ENCODE measurements at regions not wholly inside any gene's neighbourhood (a gene's known extent, or its start where the extent isn't known, plus 50 kb on each side); places are given as distances from the start of the nearest gene placed in this dataset.

DNA sequence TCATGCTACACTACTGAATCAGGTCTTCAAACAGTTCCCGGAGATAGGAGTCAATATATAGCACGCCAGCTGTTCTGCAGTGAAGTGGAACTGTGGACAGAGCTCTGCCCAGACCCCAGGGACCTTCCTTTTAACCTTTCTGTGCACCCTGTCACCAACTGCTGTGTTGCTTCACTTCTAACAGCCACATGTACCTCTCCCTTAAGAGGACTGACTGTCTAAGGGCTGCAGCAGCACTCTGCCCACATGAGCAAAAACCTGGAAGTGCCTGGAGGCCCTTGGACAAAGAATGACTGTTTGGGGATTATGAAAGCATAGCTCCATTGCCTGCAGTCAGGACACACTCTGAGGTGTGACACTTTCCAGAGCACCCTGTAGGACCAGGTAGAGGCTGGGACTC lies 88.3 kb upstream of the CTNNB1 start:
- Histone ChIP-seq H3K4me2 (ENCODE audit: low read depth, low read length, poor library complexity, severe bottlenecking) (no peak overlapping the region), H3K27me3 (ENCODE audit: insufficient read depth, low read length, poor library complexity, severe bottlenecking) (no peaks in the 10 kb centered on the region), H3K36me3 (ENCODE audit: insufficient read depth, low read length) (no peaks in the 10 kb centered on the region), H3K79me2 (ENCODE audit: insufficient read depth, low read length) (no peaks in the 10 kb centered on the region), H3K9me3 (ENCODE audit: insufficient read depth, low read depth, low read length) (no peaks in the 10 kb centered on the region), H3K4me1 (ENCODE audit: insufficient read depth, low read length, poor library complexity, severe bottlenecking) (no peaks in the 10 kb centered on the region), H3F3A (ENCODE audit: low read depth) (no peaks in the 10 kb centered on the region), H3K4me3 (ENCODE audit: low read length, poor library complexity, severe bottlenecking) (no peak overlapping the region), H3K9me2 (replicated peaks; ENCODE audit: low read depth, low read length) (no peaks in the 10 kb centered on the region), H2AFZ (ENCODE audit: low read length) (no peak overlapping the region), H3K9ac (ENCODE audit: low read depth, low read length, poor library complexity, severe bottlenecking) (no peak overlapping the region), H4K20me1 (ENCODE audit: insufficient read depth, low read length, poor library complexity, severe bottlenecking) (no peaks in the 10 kb centered on the region)
- TF ChIP-seq EZH2phosphoT487 (IDR thresholded peaks at IDR 0.05; ENCODE audit: borderline replicate concordance) (no peak), CTCF (conservative IDR thresholded peaks at IDR 0.05; ENCODE audit: low read length) (no peak)

DNA sequence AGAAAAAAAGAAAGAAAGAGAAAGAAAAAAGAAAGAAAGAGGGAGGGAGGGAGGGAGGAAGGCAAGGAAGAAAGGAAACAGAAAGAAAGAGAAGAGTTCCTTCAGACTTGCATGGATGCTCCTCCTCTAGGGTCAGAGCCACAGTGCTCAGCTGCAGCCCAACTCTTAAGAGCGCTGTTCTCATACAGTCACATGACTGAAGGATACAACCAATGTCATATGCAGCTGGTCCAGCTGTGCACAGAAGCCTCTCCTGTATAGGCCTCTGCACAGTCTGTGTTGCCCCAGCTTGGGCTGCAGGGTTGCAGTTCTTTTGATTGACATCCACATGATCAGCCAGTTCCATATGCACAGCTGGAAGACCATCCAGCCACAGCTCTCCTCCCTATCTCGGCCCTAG lies 86.8 kb upstream of the CTNNB1 start:
- no peaks in the 10 kb centered on the region for H3K27me3 ChIP-seq (ENCODE audit: insufficient read depth, low read length, poor library complexity, severe bottlenecking)
- no peaks in the 10 kb centered on the region for H4K20me1 ChIP-seq (ENCODE audit: insufficient read depth, low read length, poor library complexity, severe bottlenecking)
- no peak overlapping the region; the same call in 1 of the 2 replicates for H2AFZ ChIP-seq (ENCODE audit: low read length)
- H3K36me3 ChIP-seq (ENCODE audit: insufficient read depth, low read length) = no peaks in the 10 kb centered on the region
- H3K9me2 ChIP-seq (replicated peaks; ENCODE audit: low read depth, low read length) = no peaks in the 10 kb centered on the region
- H3K9me3 ChIP-seq (ENCODE audit: insufficient read depth, low read depth, low read length) = no peaks in the 10 kb centered on the region
- no peak overlapping the region for H3K9ac ChIP-seq (ENCODE audit: low read depth, low read length, poor library complexity, severe bottlenecking)
- no peak overlapping the region for H3K4me2 ChIP-seq (ENCODE audit: low read depth, low read length, poor library complexity, severe bottlenecking)
- peaks cover 10% of the 10 kb centered on the region for H3K4me1 ChIP-seq (ENCODE audit: insufficient read depth, low read length, poor library complexity, severe bottlenecking)
- H3K79me2 ChIP-seq (ENCODE audit: insufficient read depth, low read length) = no peaks in the 10 kb centered on the region
- no peaks in the 10 kb centered on the region for H3F3A ChIP-seq (ENCODE audit: low read depth)
- no peak overlapping the region for H3K4me3 ChIP-seq (ENCODE audit: low read length, poor library complexity, severe bottlenecking)
- no peak for TF ChIP-seq CTCF (conservative IDR thresholded peaks at IDR 0.05; ENCODE audit: low read length)
- no peak for TF ChIP-seq EZH2phosphoT487 (IDR thresholded peaks at IDR 0.05; ENCODE audit: borderline replicate concordance)

GRCh38 chr3:41115069-41115468 lies 84.2 kb upstream of the CTNNB1 start:
- Histone ChIP-seq H3K4me2 (ENCODE audit: low read depth, low read length, poor library complexity, severe bottlenecking) (no peak overlapping the region), H3K4me3 (ENCODE audit: low read length, poor library complexity, severe bottlenecking) (no peak overlapping the region), H3K27me3 (ENCODE audit: insufficient read depth, low read length, poor library complexity, severe bottlenecking) (no peaks in the 10 kb centered on the region)

More at GRCh38 chr3:41115069-41115468, 84.2 kb upstream of the CTNNB1 start:
- no peaks in the 10 kb centered on the region for H3K9me3 ChIP-seq (ENCODE audit: insufficient read depth, low read depth, low read length)
- no peaks in the 10 kb centered on the region for H3K36me3 ChIP-seq (ENCODE audit: insufficient read depth, low read length)
- no peaks in the 10 kb centered on the region for H3K9me2 ChIP-seq (replicated peaks; ENCODE audit: low read depth, low read length)
- no peaks in the 10 kb centered on the region for H4K20me1 ChIP-seq (ENCODE audit: insufficient read depth, low read length, poor library complexity, severe bottlenecking)
- TF ChIP-seq CTCF (conservative IDR thresholded peaks at IDR 0.05; ENCODE audit: low read length) (no peak), EZH2phosphoT487 (IDR thresholded peaks at IDR 0.05; ENCODE audit: borderline replicate concordance) (no peak)
- no peaks in the 10 kb centered on the region for H3K79me2 ChIP-seq (ENCODE audit: insufficient read depth, low read length)
- H3K4me1 ChIP-seq (ENCODE audit: insufficient read depth, low read length, poor library complexity, severe bottlenecking) = peaks cover 26% of the 10 kb centered on the region
- H3F3A ChIP-seq (ENCODE audit: low read depth) = no peaks in the 10 kb centered on the region
- no peak overlapping the region for H3K9ac ChIP-seq (ENCODE audit: low read depth, low read length, poor library complexity, severe bottlenecking)
- no peak overlapping the region for H2AFZ ChIP-seq (ENCODE audit: low read length)

All from Loucy (cell line).